GM19328 (cell line): ENCODE measurements at regions not wholly inside any gene's neighbourhood (a gene's known extent, or its start where the extent isn't known, plus 50 kb on each side); places are given as distances from the start of the nearest gene placed in this dataset.

Experiments
- ATAC-seq: cut with Tn5 transposase; IDR thresholded peaks from one replicate; pipeline ENCODE4 v1.9.1; 2021; ENCODE audit warnings: mild to moderate bottlenecking, moderate library complexity; ENCODE audit not compliant: unreplicated experiment

- ATAC-seq: no peak
These were observed 990.2 kb downstream of the BRD1 start for GRCh38 chr22:48837341-48837935.

DNA sequence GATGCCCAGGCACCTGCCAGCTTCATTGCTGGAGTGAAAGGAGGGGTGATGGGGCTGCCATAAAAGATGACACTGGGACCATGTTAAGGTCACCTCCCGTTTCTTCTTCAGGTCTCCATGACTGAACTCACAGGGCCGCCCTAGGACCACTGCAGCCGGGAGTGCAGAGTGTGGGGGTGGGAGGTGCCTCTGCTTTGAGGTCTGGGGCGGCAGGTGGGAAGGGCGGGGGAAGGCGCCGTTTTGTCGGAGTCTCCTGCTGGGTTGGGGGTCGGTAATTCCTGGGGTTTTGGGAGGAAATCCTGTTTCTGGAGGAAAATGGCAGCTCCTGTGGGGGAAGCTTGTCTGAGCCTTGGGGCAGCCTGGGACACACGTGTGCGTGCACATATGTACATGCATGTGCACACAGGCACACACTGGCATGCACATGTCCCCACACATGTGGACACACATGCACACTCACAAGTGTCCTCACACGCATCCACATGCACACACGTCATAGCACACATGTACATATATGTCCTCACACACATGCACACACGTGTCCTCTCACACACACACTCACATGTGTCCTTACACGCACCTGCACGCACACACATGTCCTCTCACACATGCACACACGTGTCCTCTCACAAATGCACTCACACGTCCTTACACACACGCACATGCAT lies 990.9 kb downstream of the BRD1 start:
- no peak for ATAC-seq

- ATAC-seq: no peak
These were observed 991.6 kb downstream of the BRD1 start for GRCh38 chr22:48835857-48836672.

- no peak for ATAC-seq
These were observed 992.3 kb downstream of the BRD1 start for GRCh38 chr22:48835364-48835763.

DNA sequence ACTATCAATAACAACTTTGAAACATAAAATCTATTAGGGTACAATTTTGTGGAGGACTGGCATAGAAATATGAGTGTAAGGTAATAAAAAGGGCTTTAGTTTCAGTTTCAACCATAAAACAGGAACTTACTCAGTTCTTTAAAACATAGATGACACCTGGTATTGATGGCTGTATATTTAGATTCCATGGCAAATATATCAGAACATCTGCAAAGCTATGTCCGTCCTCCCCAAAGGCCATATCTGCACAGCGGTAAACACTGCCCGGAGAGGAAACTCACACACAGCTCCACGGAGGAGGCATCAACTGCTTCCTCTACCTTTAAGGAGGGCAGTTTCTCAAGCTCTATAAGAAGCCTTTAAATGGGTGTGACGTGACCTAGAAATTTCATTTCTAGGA lies 993.3 kb downstream of the BRD1 start:
- ATAC-seq: no peak

DNA sequence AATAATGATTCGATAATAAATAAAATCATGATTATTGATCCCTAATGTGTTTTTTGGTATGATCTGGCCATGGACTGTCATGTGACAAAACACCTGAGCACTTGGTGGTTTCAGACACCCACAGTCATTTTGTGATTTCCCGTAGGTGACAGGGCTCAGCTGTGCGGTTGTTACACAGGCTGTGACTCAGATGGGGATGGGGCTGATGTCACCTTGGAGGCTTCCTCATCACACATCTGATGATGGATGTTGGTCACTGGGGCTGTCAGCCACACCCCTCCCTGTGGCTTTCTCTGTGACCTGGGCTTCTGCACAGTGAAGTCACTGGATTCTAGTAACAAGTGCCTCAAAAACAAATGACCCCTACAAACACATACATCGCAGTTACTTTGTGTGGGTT lies 995.1 kb downstream of the BRD1 start:
- ATAC-seq: no peak

DNA sequence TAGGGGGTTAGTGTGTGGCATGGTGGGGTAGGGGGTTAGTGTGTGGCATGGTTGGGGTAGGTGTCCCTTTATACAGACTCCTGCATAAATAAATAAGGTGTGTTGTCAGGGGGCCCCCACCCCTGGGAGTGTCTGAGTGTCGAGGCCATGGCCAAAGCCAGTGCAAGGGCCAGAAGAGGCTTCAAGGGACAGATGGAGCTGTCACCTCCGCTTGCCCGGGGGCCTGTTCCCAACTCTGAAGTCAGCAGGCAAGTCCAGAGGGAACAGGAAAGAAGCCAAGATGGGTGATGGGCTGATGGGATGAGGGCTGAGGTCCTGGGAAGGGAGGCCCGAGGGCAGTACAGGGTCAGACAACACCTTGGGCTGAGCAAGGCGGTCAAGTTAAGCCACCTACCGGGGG lies 997.8 kb downstream of the BRD1 start:
- no peak for ATAC-seq

DNA sequence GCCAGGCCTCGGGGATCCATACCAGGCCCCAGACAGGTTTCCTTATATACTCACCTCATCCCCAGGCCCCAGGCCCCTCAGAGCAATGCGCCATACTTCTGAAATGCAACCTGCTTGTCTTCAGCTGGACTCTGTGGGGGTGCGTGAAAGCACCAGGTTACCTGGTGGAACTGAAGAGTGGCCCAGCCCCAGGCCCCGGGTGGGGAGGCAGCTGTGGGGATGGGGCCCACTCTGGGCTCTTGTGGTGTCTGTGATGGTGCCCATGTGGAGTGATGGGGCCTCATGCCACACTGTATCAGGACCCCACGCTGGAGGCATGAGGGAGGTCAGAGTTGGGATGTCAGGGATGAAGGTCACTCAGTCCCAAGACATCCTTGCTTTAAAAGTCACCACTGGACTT lies 999.0 kb downstream of the BRD1 start:
- no peak for ATAC-seq

GRCh38 chr22:48827904-48828555 lies 999.6 kb downstream of the BRD1 start:
- ATAC-seq: no peak

DNA sequence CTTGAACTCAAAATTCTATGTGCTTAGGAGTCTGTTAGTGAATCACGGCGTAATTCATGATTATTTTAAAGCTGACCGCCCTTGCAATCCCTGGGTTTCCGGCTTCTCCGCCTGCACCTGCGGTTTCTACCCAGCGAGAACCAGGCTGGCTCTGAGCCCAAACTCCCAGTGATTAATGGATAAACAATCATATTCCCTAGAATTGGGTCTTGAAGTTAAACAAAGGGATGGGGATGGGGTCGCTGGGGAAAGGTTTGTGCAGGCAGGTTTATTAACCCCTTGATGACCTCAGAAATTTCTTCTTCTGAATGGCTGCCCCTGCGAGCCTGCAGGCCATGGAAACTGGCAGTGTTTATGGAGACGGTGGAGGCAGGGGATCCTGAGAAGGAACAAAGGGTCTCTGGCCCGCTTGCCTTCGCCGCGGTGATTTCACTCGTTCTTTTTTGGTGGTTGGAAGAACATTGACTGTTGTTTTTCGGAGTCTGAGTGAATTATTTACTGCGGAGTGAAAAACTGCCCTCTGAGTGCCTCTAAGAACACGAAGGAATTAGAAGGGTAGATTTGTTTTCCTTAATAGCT lies 1000.3 kb downstream of the BRD1 start:
- no peak for ATAC-seq

DNA sequence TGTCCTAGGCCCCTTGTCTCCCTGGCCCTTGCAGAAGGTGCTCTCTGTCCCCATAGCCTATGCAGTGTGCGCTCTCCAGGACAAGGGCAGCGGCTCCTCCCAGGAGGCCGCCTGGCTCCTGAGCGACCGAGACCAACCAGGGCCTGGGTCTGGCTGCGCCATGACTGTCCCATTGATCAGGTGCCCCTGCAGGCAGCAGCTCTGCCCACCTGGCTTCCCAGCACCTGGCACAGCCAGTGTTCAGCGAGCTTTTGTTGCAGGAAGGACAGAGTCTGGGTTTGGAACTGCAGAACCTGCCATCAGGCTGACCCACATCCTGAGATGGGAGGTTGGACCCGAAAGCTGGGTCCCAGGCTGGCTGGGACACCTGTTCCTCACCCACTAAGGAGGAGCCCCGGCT lies 1001.1 kb downstream of the BRD1 start:
- no peak for ATAC-seq

GRCh38 chr22:48825802-48826520 lies 1001.7 kb downstream of the BRD1 start:
- ATAC-seq: no peak

DNA sequence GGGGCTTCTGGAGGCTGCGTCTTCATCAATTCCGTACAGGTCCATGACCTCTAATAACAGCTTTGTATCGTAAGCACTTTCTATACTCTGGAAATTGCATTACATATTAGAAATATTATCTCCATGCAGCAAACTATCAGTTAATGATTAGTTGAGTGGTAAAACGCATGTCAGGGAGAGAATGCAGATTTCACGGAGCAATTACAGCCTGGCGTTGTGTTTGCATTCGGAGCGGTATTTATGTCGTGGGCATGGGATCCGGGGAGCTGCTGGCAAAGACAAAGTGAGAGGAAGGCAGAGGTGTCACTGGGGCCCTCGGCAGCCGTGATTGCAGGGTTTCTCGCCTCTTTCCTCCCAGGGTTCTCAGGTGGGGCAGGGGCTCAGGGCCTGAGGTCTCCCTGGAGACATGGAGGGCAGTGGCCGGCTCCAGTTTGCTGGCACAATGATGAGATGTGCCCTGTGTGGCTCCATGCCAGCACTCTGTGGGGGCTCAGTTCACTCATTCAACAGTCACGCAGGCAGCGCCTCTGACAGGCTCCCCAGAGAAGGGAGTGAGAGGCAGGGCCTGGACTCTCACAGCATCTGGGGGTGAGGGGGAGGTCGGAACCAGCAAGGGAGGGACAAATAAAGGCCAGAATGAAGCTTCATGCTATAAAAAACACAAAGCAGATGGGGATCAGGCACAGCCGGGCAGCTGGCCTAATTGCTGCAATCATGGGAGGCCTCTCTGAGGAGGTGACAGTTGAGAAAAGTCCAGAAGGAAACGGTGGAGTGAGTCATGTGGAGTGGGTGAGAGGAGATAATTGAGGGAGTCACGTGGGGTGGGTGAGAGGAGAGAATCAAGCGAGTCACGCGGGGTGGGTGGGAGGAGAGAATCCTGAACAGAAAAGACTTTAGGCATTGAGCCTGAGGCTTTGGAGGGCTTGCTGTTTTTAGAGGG lies 1002.7 kb downstream of the BRD1 start:
- no peak for ATAC-seq

- ATAC-seq: no peak
These were observed 1003.7 kb downstream of the BRD1 start for GRCh38 chr22:48823941-48824340.

GRCh38 chr22:48822278-48823233 lies 1005.1 kb downstream of the BRD1 start:
- ATAC-seq: no peak

DNA sequence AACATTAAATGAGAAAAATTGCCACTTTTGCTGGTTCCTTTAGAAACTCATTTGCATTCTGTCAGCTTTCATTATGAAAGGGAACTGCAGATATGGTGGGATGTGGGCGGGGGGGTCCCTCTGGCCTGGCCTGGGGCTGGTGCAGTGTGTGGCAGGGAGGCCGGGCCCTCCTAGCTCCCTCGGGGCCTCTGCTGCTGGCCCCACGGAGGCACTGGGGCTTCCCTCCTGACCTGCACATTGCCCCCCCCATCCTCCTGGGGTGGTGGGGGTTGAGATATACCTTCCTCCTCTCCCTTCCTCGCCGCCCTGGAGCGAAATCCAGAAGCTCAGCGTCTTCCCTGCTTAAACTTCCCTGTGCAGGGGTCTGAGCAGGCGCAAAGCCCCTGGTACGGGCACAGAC lies 1005.9 kb downstream of the BRD1 start:
- no peak for ATAC-seq

DNA sequence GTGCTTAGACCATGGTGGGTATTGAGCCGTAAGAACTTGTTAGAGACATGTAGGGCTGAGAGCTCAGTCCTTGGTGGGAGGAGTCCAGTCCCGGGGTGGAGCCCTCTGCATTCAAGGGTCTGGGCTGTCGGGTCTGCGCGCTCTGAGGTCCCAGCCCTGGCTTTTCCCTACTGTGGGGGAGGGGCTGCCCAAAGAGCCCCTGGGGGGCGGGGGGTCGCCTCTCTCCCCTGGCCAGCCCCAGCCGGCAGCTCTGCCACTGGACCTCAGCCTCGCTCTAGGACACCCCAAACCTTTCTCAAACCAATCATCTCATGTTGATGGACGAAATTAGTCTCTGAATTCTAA lies 1006.4 kb downstream of the BRD1 start:
- no peak for ATAC-seq

DNA sequence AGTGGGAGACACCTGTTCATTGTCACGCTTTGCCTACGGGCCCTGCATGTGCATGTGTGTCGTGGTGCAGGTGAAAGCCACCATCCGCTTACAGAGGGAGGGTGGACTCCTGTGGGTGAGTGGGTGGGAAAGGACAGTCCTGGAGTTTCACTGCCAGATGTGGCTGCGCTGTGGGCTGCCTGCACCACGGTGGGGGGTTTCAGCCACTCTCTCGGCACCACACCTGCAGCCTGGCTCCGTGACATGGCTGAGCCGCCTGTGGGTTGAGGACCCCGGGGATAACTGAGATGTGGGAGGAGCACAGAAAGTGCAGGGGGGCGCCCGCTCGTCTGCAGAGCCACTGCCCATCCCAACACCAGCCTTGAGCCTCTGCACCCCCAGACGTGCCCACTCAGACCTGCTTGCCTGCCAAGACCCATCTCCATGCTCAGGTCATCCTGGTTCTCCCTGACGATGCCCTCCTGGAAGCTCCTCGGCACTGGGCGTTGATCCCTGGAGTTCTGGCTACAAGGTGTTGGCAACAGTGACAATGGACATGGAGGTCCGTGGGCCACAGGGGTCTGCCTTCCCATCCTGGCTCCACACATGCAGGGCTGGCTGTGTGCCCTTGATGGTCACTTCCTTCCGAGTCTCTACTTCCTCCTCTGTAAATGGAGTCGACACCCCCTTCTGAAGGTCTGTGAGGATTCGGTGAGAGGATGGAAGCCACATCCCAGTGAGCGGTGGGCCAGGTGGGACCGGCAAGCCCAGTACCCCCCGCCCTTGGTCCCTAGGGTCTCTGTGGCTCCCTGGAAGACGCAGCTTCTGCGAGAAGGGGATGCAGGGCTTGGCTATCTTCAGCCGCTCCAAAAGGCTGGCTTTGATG lies 1007.0 kb downstream of the BRD1 start:
- no peak for ATAC-seq
